ENCODE measurements at regions not wholly inside any gene's neighbourhood (a gene's known extent, or its start where the extent isn't known, plus 50 kb on each side); places are given as distances from the start of the nearest gene placed in this dataset.

DNA sequence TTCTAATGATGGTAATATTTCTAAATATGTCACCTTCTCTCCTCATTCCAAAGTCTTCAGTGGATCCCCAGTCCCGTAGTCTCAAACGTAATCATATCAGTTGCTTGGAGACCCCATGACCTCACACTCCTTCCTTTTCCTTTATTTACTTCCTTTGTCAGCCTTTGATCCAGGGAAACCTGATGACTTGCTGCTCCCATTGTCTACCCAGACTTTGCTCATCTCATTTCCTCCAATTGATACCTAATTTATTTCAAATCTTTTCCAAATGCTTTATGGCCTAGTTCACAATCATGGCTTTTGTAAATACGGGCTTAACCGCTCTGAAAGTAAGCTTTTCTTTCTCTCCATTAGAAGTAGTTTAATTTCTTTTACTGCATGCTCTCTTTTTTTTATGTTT is 402.4 kb upstream of the CYRIA start:
- TF ChIP-seq, protein P1, sequence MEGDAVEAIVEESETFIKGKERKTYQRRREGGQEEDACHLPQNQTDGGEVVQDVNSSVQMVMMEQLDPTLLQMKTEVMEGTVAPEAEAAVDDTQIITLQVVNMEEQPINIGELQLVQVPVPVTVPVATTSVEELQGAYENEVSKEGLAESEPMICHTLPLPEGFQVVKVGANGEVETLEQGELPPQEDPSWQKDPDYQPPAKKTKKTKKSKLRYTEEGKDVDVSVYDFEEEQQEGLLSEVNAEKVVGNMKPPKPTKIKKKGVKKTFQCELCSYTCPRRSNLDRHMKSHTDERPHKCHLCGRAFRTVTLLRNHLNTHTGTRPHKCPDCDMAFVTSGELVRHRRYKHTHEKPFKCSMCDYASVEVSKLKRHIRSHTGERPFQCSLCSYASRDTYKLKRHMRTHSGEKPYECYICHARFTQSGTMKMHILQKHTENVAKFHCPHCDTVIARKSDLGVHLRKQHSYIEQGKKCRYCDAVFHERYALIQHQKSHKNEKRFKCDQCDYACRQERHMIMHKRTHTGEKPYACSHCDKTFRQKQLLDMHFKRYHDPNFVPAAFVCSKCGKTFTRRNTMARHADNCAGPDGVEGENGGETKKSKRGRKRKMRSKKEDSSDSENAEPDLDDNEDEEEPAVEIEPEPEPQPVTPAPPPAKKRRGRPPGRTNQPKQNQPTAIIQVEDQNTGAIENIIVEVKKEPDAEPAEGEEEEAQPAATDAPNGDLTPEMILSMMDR (IDR thresholded peaks at IDR 0.05; ENCODE audit: control insufficient read depth, extremely low read depth, insufficient read depth), result no peak
- no peak for DNase-seq (ENCODE audit: low read depth)
- no peak overlapping the region for H3K4me3 ChIP-seq (ENCODE audit: low read depth, low read length)

DNA sequence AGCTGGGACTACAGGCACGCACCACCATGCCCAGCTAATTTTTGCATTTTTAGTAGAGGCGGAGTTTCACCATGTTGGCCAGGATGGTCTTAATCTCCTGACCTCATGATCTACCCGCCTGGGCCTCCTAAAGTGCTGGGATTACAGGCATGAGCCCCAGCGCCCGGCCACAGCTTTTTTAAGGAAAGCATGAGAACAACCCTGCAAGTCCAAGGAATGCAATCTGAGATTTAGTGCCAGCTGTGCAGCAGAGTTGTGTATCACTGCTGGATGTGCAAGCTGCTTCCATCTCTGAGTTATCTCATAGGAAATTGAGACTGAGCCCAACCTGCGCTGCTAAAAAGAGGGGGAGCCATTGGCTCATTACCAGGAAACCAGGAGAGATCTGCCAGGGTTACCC is 399.9 kb upstream of the CYRIA start:
- DNase-seq (ENCODE audit: low read depth), result no peak
- TF ChIP-seq, protein P1 (IDR thresholded peaks at IDR 0.05; ENCODE audit: control insufficient read depth, extremely low read depth, insufficient read depth), result no peak
- H3K4me3 ChIP-seq (ENCODE audit: low read depth, low read length), result no peak overlapping the region

GRCh38 chr2:17061028-17061427 is 395.4 kb upstream of the CYRIA start:
- TF ChIP-seq, protein P1 (IDR thresholded peaks at IDR 0.05; ENCODE audit: control insufficient read depth, extremely low read depth, insufficient read depth), result no peak

GRCh38 chr2:17059458-17059857 is 393.8 kb upstream of the CYRIA start:
- TF ChIP-seq, protein P1 (IDR thresholded peaks at IDR 0.05; ENCODE audit: control insufficient read depth, extremely low read depth, insufficient read depth), result no peak
- DNase-seq (ENCODE audit: low read depth), result no peak
- no peak overlapping the region for H3K4me3 ChIP-seq (ENCODE audit: low read depth, low read length)

More at GRCh38 chr2:17061028-17061427, 395.4 kb upstream of the CYRIA start:
- no peak overlapping the region for H3K4me3 ChIP-seq (ENCODE audit: low read depth, low read length)
- no peak for DNase-seq (ENCODE audit: low read depth)

DNA sequence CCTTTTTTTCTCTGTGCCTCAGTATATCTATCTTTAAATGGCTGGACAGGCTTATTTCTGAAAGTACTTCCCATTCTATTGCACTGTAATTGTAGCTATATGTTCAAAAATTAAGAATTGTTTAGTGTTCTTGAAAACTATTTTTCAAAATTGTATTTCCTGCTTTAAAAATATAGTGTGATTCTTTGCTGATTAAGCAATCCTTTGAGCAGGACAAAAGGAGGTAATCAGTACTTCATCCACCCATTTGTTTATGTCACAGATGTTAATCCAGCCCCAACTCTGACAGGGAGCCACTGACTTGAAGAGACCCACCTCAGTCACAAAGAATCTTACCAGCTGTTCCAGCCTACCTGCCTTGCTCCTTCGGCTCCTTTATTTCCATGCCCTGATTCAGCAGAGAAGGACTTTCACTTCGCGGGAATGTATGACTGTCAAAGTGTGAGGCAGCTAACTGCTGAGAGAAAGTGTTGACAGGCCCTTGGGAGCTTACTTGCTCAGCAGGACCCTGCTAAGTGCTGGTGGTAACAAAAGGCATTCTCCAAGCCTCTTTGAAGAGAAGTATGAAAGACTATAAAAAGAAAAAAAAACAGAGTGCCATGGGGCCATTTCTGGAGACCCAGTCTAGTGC is 393.3 kb upstream of the CYRIA start:
- H3K4me3 ChIP-seq (ENCODE audit: low read depth, low read length), result no peak overlapping the region
- DNase-seq (ENCODE audit: low read depth), result no peak
- TF ChIP-seq, protein P1 (IDR thresholded peaks at IDR 0.05; ENCODE audit: control insufficient read depth, extremely low read depth, insufficient read depth), result no peak

- no peak for DNase-seq (ENCODE audit: low read depth)
- no peak overlapping the region for H3K4me3 ChIP-seq (ENCODE audit: low read depth, low read length)
- TF ChIP-seq, protein P1 (IDR thresholded peaks at IDR 0.05; ENCODE audit: control insufficient read depth, extremely low read depth, insufficient read depth), result no peak
Observed at GRCh38 chr2:17057109-17058017, 391.7 kb upstream of the CYRIA start.

All from LNCaP clone FGC (cell line).